ENCODE measurements at regions not wholly inside any gene's neighbourhood (a gene's known extent, or its start where the extent isn't known, plus 50 kb on each side); places are given as distances from the start of the nearest gene placed in this dataset.

DNA sequence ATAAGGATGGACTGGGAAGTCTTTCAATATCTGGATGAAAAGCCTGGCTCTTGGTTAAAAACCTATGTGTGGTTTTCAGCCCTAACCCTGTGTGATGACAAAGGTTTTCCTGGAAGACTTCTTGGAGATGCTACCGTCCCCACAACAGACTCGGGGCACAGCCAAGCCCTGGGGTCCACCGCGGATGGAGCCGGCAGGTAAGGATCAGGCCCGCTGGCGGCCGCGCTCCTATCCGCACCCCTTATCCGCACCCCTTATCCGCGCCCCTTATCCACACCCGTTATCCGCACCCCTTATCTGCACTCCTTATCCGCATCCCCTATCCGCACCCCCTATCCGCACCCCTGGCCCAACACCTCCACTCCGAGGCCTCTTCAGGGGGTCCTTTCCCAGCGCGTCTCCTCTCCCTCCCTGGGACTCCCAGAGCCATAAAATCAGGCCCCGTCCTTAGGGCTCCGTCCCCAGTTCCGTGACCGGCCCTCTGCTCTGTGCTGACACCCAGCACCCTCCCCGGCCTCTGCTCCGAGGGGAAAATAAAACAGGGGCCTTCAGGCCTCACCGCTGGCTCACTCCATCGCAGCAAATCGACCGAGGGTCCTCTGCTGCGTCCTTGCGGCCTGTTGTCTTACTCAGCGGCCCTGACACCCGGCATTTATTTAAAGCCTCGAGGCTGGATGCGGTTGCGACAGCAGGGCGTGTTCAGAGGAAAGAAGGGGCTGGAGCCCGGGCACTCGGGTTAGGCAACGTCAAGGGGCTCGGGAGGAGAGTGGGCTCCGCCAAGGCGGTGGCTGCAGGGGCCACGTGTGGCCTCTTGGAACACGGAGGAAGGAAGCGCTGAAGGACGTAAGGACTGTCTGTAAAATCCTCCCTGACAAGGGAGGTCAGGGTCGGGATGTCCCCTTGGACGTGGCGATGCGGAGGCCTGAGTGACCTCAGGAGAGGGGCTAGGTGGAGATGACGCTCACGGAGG is 215.1 kb upstream of the ADARB2 start:
- no peak for DNase-seq (ENCODE audit: low spot score)
- no peak for TF ChIP-seq CTCF (IDR thresholded peaks at IDR 0.05; ENCODE audit: extremely low read depth, insufficient read depth, missing control alignments)
- in situ Hi-C loops (cut with MboI; ENCODE audit: low pct_unique_long_range_greater_than_20kb, low sequenced_read_pairs, unreplicated experiment), result no loop called here

- DNase-seq (ENCODE audit: low spot score), result no peak
Observed at GRCh38 chr10:1950803-1951495, 213.6 kb upstream of the ADARB2 start.

DNA sequence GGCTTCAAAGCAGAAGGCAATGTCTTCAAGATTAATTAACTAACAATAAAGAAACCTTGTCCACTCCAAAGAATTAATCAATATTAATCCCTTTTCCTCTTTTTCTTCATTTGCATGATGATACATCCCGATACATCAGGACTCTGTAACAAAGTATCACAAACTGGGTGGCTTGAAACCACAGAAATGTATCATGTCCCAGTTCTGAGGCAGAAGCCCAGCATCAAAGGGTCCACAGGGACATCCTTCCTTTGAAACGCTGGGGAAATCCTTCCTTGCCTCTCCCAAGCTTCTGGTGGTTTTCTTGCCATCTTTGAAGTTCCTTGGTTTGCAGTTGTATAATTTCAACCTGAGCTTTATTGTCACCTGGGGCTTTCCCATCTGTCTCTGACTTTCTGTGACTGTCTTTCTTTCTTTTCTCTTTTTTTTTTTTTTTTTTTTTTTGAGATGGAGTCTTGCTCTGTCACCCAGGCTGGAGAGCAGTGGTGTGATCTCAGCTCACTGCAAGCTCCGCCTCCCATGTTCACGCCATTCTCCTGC is 210.2 kb upstream of the ADARB2 start:
- no peak for TF ChIP-seq CTCF (IDR thresholded peaks at IDR 0.05; ENCODE audit: extremely low read depth, insufficient read depth, missing control alignments)
- in situ Hi-C loops (cut with MboI; ENCODE audit: low pct_unique_long_range_greater_than_20kb, low sequenced_read_pairs, unreplicated experiment), result no loop called here

More at GRCh38 chr10:1950803-1951495, 213.6 kb upstream of the ADARB2 start:
- in situ Hi-C loops (cut with MboI; ENCODE audit: low pct_unique_long_range_greater_than_20kb, low sequenced_read_pairs, unreplicated experiment), result no loop called here
- TF ChIP-seq CTCF (IDR thresholded peaks at IDR 0.05; ENCODE audit: extremely low read depth, insufficient read depth, missing control alignments), result no peak

DNA sequence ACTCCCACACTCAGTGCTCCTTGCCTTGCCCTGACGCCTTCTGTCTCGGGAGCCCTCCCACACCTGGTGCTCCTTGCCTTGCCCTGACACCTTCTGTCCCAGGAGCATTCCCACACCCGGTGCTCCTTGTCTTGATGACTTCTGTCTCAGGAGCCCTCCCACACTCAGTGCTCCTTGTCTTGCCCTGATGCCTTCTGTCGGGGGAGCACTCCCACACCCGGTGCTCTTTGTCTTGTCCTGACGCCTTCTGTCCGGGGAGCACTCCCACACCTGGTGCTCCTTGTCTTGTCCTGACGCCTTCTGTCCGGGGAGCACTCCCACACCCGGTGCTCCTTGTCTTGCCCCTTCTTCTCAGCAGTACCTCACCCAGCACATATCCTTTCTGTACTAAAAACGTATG is 207.2 kb upstream of the ADARB2 start:
- DNase-seq (ENCODE audit: low spot score), result no peak
- in situ Hi-C loops (cut with MboI; ENCODE audit: low pct_unique_long_range_greater_than_20kb, low sequenced_read_pairs, unreplicated experiment), result no loop called here
- no peak for TF ChIP-seq CTCF (IDR thresholded peaks at IDR 0.05; ENCODE audit: extremely low read depth, insufficient read depth, missing control alignments)

More for the DNA sequence above, 210.2 kb upstream of the ADARB2 start:
- no peak for DNase-seq (ENCODE audit: low spot score)

DNA sequence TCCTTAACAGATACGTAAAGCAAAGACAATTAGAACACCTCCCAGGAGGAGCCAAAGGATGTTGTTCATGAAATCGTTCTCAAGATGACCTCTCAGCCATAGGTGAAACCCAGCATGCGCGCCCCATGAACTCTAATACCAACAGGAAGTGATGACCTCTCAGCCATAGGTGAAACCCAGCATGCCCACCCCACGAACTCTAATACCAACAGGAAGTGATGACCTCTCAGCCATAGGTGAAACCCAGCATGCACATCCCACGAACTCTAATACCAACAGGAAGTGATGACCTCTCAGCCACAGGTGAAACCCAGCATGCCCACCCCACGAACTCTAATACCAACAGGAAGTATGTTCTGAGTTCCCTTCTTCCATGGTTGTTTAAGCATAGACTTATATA is 205.2 kb upstream of the ADARB2 start:
- no peak for TF ChIP-seq CTCF (IDR thresholded peaks at IDR 0.05; ENCODE audit: extremely low read depth, insufficient read depth, missing control alignments)
- in situ Hi-C loops (cut with MboI; ENCODE audit: low pct_unique_long_range_greater_than_20kb, low sequenced_read_pairs, unreplicated experiment), result no loop called here
- no peak for DNase-seq (ENCODE audit: low spot score)

- DNase-seq (ENCODE audit: low spot score), result no peak
- no peak for TF ChIP-seq CTCF (IDR thresholded peaks at IDR 0.05; ENCODE audit: extremely low read depth, insufficient read depth, missing control alignments)
- in situ Hi-C loops (cut with MboI; ENCODE audit: low pct_unique_long_range_greater_than_20kb, low sequenced_read_pairs, unreplicated experiment), result no loop called here
Observed at GRCh38 chr10:1939016-1939415, 201.7 kb upstream of the ADARB2 start.

Data from GM13977 (cell line).